ENCODE measurements at regions not wholly inside any gene's neighbourhood (a gene's known extent, or its start where the extent isn't known, plus 50 kb on each side); places are given as distances from the start of the nearest gene placed in this dataset.

DNA sequence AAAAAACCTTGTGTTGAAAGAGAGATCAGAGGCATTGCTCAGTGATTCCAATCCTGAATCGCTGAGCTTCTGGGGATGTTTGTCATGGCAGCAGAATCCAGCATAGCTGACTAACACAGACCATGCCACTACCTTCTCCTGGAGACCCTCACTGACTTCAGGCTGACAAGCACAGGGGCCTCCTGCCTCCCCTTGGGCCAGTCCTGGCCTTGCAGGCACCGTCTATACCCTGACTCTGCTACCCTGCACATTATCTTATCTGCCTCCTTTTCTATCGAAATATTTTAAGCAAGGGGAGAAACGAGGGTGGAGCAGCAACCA lies 139.8 kb downstream of the KIF26A start:
- Histone ChIP-seq H3K9ac (ENCODE audit: low read length in 2 of 2) (no peak overlapping the region), H3K27ac (ENCODE audit: low read length) (no peak overlapping the region), H3K36me3 (ENCODE audit: control insufficient read depth in 2 of 2, insufficient read depth in 2 of 2, low read length in 2 of 2) (no peaks in the 10 kb centered on the region), H3K27me3 (ENCODE audit: control insufficient read depth in 1 of 2, insufficient read depth in 2 of 2, low read length in 2 of 2) (peaks cover 3 to 7% of the 10 kb centered on the region in 2 donors), H3K9me3 (ENCODE audit: control insufficient read depth in 2 of 2, low read length in 2 of 2) (peaks cover 0 to 4% of the 10 kb centered on the region in 2 donors), H3K4me3 (ENCODE audit: low read length in 2 of 2) (no peak overlapping the region), H3K4me1 (ENCODE audit: control insufficient read depth, insufficient read depth, low read length) (no peaks in the 10 kb centered on the region)

DNA sequence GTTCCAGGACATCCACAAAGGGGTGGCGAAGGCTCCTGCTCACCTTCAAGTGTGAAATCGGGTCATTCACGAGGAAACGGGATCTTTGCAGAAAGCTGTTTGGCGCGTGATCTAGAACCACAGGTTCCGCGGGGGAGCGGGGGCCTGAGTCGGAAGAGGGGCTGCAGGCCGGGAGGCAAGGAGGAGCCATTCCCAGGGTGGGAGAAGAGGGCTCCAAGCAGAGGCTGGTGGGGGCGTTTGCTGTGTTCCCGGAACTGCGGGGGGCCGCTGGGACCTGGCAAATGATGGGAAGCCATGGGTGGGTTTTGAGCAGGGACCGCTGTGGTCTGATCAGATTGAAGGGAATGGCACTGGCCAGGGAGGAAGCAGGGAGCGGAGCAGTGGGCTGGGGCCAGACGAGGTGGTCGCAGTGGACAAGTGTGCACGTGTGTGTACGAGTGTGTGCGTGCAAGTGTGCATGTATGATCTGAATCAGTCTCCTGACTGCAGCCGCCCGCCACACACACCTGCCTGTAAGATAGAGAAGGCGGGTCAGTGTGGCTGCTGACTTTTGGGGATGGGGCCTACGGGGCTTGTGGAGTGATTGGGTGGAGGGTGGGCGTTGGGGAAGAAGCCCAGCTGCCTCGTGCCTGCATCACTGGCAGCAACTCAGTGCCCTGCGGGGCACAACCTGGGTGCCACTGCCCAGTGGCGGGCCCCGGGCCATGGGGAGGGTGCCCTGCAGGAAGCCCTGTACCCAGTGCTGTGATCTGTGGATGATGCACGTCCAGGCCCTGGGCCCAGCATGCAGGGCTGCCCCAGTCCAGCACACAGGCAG lies 141.9 kb downstream of the KIF26A start:
- H3K36me3 ChIP-seq (ENCODE audit: control insufficient read depth in 2 of 2, insufficient read depth in 2 of 2, low read length in 2 of 2) = no peaks in the 10 kb centered on the region
- no peak overlapping the region for H3K4me3 ChIP-seq (ENCODE audit: low read length in 2 of 2)
- no peak overlapping the region for H3K9ac ChIP-seq (ENCODE audit: low read length in 2 of 2)
- H3K4me1 ChIP-seq (ENCODE audit: control insufficient read depth, insufficient read depth, low read length) = no peaks in the 10 kb centered on the region
- H3K9me3 ChIP-seq (ENCODE audit: control insufficient read depth in 2 of 2, low read length in 2 of 2) = peaks cover 0 to 4% of the 10 kb centered on the region in 2 donors
- no peak overlapping the region for H3K27ac ChIP-seq (ENCODE audit: low read length)
- peaks cover 3 to 5% of the 10 kb centered on the region in 2 donors for H3K27me3 ChIP-seq (ENCODE audit: control insufficient read depth in 1 of 2, insufficient read depth in 2 of 2, low read length in 2 of 2)

- H3K27me3 ChIP-seq (ENCODE audit: control insufficient read depth in 1 of 2, insufficient read depth in 2 of 2, low read length in 2 of 2) = peaks cover 3 to 5% of the 10 kb centered on the region in 2 donors
- no peaks in the 10 kb centered on the region for H3K4me1 ChIP-seq (ENCODE audit: control insufficient read depth, insufficient read depth, low read length)
- H3K27ac ChIP-seq (ENCODE audit: low read length) = no peak overlapping the region
- H3K9me3 ChIP-seq (ENCODE audit: control insufficient read depth in 2 of 2, low read length in 2 of 2) = peaks cover 0 to 4% of the 10 kb centered on the region in 2 donors
- no peaks in the 10 kb centered on the region for H3K36me3 ChIP-seq (ENCODE audit: control insufficient read depth in 2 of 2, insufficient read depth in 2 of 2, low read length in 2 of 2)
- H3K9ac ChIP-seq (ENCODE audit: low read length in 2 of 2) = no peak overlapping the region
- no peak overlapping the region for H3K4me3 ChIP-seq (ENCODE audit: low read length in 2 of 2)
Observed at GRCh38 chr14:104280902-104281767, 142.7 kb downstream of the KIF26A start.

DNA sequence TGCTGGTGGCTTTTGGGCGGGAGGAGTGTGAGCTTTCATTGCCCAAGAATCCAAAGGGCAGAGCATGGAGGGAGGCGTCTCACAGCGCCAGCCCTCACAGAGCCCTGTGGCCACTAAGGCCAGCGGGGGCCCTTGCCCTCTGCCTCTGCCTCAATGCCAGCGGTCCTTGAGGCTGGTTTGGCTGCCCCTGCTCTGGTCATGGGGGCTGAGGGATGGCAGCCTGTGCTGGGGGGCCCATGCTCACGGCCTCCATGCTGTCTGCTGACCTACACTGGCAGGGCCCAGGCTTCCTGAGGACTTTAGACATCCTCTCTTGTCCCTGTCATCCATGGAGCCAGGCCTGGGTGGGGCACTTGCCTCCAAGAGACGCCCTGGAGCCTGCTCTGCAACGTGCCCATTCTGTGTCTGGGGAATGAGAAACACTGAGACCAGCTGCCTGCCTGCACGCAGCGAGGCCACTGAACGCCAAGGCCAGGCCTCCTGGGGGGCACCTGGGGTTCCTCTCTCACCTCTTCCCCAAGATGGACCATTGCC lies 143.4 kb downstream of the KIF26A start:
- Histone ChIP-seq H3K9me3 (ENCODE audit: control insufficient read depth in 2 of 2, low read length in 2 of 2) (peaks cover 0 to 4% of the 10 kb centered on the region in 2 donors), H3K4me1 (ENCODE audit: control insufficient read depth, insufficient read depth, low read length) (no peaks in the 10 kb centered on the region), H3K9ac (ENCODE audit: low read length in 2 of 2) (no peak overlapping the region), H3K36me3 (ENCODE audit: control insufficient read depth in 2 of 2, insufficient read depth in 2 of 2, low read length in 2 of 2) (no peaks in the 10 kb centered on the region), H3K27me3 (ENCODE audit: control insufficient read depth in 1 of 2, insufficient read depth in 2 of 2, low read length in 2 of 2) (peaks cover 3 to 5% of the 10 kb centered on the region in 2 donors), H3K27ac (ENCODE audit: low read length) (no peak overlapping the region), H3K4me3 (ENCODE audit: low read length in 2 of 2) (no peak overlapping the region)

- H3K4me1 ChIP-seq (ENCODE audit: control insufficient read depth, insufficient read depth, low read length) = no peaks in the 10 kb centered on the region
- peaks cover 3% of the 10 kb centered on the region in 2 donors for H3K27me3 ChIP-seq (ENCODE audit: control insufficient read depth in 1 of 2, insufficient read depth in 2 of 2, low read length in 2 of 2)
- peaks cover 0 to 4% of the 10 kb centered on the region in 2 donors for H3K9me3 ChIP-seq (ENCODE audit: control insufficient read depth in 2 of 2, low read length in 2 of 2)
- H3K4me3 ChIP-seq (ENCODE audit: low read length in 2 of 2) = no peak overlapping the region
- H3K27ac ChIP-seq (ENCODE audit: low read length) = no peak overlapping the region
- H3K9ac ChIP-seq (ENCODE audit: low read length in 2 of 2) = no peak overlapping the region
- no peaks in the 10 kb centered on the region for H3K36me3 ChIP-seq (ENCODE audit: control insufficient read depth in 2 of 2, insufficient read depth in 2 of 2, low read length in 2 of 2)
Observed at GRCh38 chr14:104282332-104283196, 144.2 kb downstream of the KIF26A start.

DNA sequence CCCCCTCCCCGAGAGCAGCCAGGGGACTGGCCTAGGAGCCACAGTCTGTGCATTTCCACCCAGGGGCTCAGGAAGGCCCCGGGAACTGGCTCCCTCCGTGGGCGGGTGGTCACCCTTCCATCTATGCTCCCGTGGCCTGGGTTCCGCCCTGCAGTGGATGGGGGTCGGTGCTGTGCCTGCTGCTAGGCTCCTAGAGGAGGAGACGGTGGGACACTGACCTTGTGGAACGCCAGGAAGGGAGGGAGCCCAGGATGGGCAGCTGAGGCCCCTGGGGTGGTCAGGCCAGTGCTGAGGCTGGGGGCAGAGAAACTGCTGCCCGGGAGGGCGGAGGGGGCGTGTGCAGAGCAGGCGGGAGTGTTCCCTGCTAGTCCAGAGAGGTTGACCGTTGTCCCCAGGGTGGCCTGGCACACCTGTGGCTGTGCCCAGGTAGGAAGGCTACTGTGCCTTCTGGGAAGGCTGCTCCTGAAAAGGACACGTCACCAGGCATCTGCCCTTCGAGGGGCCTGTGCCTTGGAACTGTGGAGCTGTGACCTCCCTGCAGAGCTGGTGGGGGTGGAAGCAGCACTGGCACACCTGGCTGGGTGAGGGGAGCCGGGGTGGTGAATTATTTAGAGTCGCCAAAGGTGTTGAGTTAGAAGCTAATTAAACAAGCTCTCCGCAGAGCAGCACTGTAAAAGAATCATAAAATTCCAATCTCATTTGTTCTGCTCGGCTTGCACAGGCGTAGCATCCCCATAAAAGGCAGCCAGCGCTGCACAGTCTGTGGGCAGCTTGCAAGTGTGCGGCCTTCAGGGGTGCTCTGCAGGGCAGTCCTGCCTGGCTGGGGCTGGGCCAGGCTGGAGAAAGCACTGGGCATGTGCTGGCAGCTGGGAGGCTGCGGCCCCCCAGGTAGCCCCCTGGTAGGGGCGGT lies 145.1 kb downstream of the KIF26A start:
- H3K9me3 ChIP-seq (ENCODE audit: control insufficient read depth in 2 of 2, low read length in 2 of 2) = no peaks in the 10 kb centered on the region
- no peak overlapping the region for H3K4me3 ChIP-seq (ENCODE audit: low read length in 2 of 2)
- no peaks in the 10 kb centered on the region for H3K4me1 ChIP-seq (ENCODE audit: control insufficient read depth, insufficient read depth, low read length)
- H3K9ac ChIP-seq (ENCODE audit: low read length in 2 of 2) = no peak overlapping the region
- no peak overlapping the region for H3K27ac ChIP-seq (ENCODE audit: low read length)
- H3K27me3 ChIP-seq (ENCODE audit: control insufficient read depth in 1 of 2, insufficient read depth in 2 of 2, low read length in 2 of 2) = peaks cover 0 to 3% of the 10 kb centered on the region in 2 donors
- no peaks in the 10 kb centered on the region for H3K36me3 ChIP-seq (ENCODE audit: control insufficient read depth in 2 of 2, insufficient read depth in 2 of 2, low read length in 2 of 2)

GRCh38 chr14:104284107-104284592 lies 145.8 kb downstream of the KIF26A start:
- Histone ChIP-seq H3K9ac (ENCODE audit: low read length in 2 of 2) (no peak overlapping the region), H3K9me3 (ENCODE audit: control insufficient read depth in 2 of 2, low read length in 2 of 2) (no peaks in the 10 kb centered on the region), H3K4me1 (ENCODE audit: control insufficient read depth, insufficient read depth, low read length) (no peaks in the 10 kb centered on the region), H3K36me3 (ENCODE audit: control insufficient read depth in 2 of 2, insufficient read depth in 2 of 2, low read length in 2 of 2) (no peaks in the 10 kb centered on the region), H3K4me3 (ENCODE audit: low read length in 2 of 2) (no peak overlapping the region), H3K27me3 (ENCODE audit: control insufficient read depth in 1 of 2, insufficient read depth in 2 of 2, low read length in 2 of 2) (peaks cover 0 to 2% of the 10 kb centered on the region in 2 donors), H3K27ac (ENCODE audit: low read length) (no peak overlapping the region)

DNA sequence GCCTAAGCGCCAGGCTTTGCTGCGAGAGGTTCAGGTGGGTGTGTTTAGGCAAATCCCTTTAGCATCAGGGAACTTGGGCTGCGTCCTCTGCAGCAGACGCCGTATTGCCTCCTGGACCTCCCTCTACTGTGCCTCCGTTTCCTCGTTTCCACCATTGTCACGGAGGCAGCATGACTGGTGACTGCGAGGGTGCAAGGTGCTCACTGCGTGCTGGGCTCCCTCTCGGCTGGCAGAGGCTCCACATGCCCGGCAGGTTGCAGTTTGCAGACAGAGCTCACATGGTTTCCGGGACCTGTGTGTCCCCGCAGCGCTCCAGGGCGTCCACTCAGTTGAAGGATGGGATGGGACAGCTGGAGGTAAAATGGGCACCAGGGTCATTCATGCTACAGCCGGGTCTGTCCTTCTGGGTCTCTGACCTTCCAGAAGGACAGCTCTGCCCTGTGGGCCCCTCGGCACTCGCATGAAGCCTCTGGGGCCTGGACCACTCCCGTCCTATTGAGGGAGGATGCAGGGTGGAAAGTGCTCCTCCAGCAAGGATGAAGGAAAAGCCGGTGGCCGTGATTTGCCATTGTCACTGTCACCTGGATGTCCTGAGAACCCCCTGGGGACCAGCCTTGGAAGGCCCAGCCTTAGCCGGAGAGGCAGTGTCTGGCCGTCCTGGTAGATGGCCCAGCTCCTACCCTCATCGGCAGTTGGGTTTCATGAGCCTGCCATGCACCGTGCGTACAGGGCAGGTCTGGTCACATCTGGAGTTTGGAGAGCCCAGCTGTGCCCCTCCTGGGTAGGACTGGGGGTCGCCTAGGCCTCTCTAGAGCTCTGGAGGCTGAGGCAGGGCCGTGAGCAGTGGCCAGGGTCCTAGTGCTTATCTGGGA lies 146.5 kb downstream of the KIF26A start:
- no peak overlapping the region for H3K4me3 ChIP-seq (ENCODE audit: low read length in 2 of 2)
- H3K27ac ChIP-seq (ENCODE audit: low read length) = no peak overlapping the region
- no peak overlapping the region for H3K9ac ChIP-seq (ENCODE audit: low read length in 2 of 2)
- no peaks in the 10 kb centered on the region for H3K9me3 ChIP-seq (ENCODE audit: control insufficient read depth in 2 of 2, low read length in 2 of 2)
- no peaks in the 10 kb centered on the region for H3K27me3 ChIP-seq (ENCODE audit: control insufficient read depth in 1 of 2, insufficient read depth in 2 of 2, low read length in 2 of 2)
- H3K4me1 ChIP-seq (ENCODE audit: control insufficient read depth, insufficient read depth, low read length) = no peaks in the 10 kb centered on the region
- no peaks in the 10 kb centered on the region for H3K36me3 ChIP-seq (ENCODE audit: control insufficient read depth in 2 of 2, insufficient read depth in 2 of 2, low read length in 2 of 2)

DNA sequence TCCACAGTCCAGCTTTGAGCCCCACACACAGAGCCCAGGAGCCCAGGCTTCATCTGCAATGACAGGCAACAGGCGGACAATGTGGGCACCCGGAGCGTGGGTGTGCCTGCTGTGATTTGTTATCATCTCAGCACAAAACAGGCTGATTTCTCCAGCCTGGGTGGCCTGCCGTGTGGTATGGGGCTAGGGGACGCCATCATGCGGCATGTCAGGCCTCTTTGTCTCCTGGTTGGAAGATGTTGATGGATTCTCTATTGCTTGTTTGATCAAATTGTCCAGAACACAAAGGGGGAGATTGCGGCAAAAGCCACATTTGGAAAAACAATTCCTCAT lies 147.1 kb downstream of the KIF26A start:
- no peak overlapping the region for H3K27ac ChIP-seq (ENCODE audit: low read length)
- H3K9me3 ChIP-seq (ENCODE audit: control insufficient read depth in 2 of 2, low read length in 2 of 2) = no peaks in the 10 kb centered on the region
- no peaks in the 10 kb centered on the region for H3K27me3 ChIP-seq (ENCODE audit: control insufficient read depth in 1 of 2, insufficient read depth in 2 of 2, low read length in 2 of 2)
- H3K9ac ChIP-seq (ENCODE audit: low read length in 2 of 2) = no peak overlapping the region
- no peak overlapping the region for H3K4me3 ChIP-seq (ENCODE audit: low read length in 2 of 2)
- H3K36me3 ChIP-seq (ENCODE audit: control insufficient read depth in 2 of 2, insufficient read depth in 2 of 2, low read length in 2 of 2) = no peaks in the 10 kb centered on the region
- no peaks in the 10 kb centered on the region for H3K4me1 ChIP-seq (ENCODE audit: control insufficient read depth, insufficient read depth, low read length)

All from stomach smooth muscle (tissue), 2 donors.